Mucosa of descending colon (tissue), 3 donors: ENCODE measurements at regions not wholly inside any gene's neighbourhood (a gene's known extent, or its start where the extent isn't known, plus 50 kb on each side); places are given as distances from the start of the nearest gene placed in this dataset.
"Not testable (repeated sequence)": the region's sequence is repeated elsewhere in the genome, so short reads cannot be mapped to it uniquely, and the experiment has no call there.

Experiments
- ATAC-seq: fragments of 200-7000 bp; cut with Tn5 transposase; one replicate; pipeline ENCODE4 v1.9.1; 2020; ENCODE audit warnings: mild to moderate bottlenecking, moderate library complexity
- DNase-seq, 3 donors: peaks; one replicate each; pipeline ENCODE4 v3.0.0-alpha.2; 2020
- H3K36me3 ChIP-seq: fragments of 200-600 bp; one replicate; pipeline ENCODE4 v1.8.0; 2021; ENCODE audit warnings: low read depth, mild to moderate bottlenecking
- H3K4me1 ChIP-seq: fragments of 200-600 bp; one replicate; pipeline ENCODE4 v1.8.0; 2021; ENCODE audit warnings: low read depth, mild to moderate bottlenecking
- H3K4me3 ChIP-seq: fragments of 200-600 bp; one replicate; pipeline ENCODE4 v1.8.0; 2021; ENCODE audit warnings: mild to moderate bottlenecking
- H3K9me3 ChIP-seq: fragments of 200-600 bp; one replicate; pipeline ENCODE4 v1.8.0; 2021; ENCODE audit warnings: mild to moderate bottlenecking
- intact Hi-C, 2 donors: fragments of 100-400 bp; cut with DNase I in 1 of 2; cut with micrococcal nuclease in 1 of 2; formaldehyde crosslinking; loops; one replicate each; pipeline versions ENCODE4 v1.11.0 to v1.11.1; 2022; cut with DNase I, micrococcal nuclease
- TF ChIP-seq, protein P1 (sequence below): fragments of 200-600 bp; IDR thresholded peaks from one replicate; pipeline ENCODE4 v1.8.0; 2022; ENCODE audit warnings: antibody characterized with exemption, mild to moderate bottlenecking
- donor health status: DM: no; HTN: no; CAD: no; lungs with moderate emphysema.
- donor health status: DM: no; HTN: no; CAD: no.
- donor health status: DM: no; HTN: yes; CAD: no.

DNA sequence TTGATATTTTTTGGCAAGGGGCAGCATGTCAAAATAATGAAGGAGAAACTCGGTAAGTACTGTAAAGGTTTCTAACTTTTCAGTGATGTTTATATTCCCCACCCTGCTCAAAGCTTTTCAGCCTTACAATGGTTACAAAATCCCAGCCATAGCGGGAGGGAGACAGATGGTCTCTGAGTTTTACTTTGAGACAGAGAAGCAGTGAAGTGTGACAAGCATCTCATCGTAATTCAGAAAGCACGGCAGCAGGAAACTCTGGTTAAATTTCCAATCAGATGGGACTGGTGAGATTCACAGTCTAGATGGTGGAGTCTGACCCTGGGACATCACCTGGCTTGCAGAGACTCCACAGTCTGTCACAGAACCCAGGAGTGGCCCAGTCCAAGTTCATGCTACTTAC lies 448.0 kb upstream of the AMELY start:
- H3K4me1 ChIP-seq = no peaks in the 10 kb centered on the region
- ATAC-seq (no peak), DNase-seq (no peak)
- no peaks in the 10 kb centered on the region for H3K9me3 ChIP-seq
- TF ChIP-seq, protein P1, sequence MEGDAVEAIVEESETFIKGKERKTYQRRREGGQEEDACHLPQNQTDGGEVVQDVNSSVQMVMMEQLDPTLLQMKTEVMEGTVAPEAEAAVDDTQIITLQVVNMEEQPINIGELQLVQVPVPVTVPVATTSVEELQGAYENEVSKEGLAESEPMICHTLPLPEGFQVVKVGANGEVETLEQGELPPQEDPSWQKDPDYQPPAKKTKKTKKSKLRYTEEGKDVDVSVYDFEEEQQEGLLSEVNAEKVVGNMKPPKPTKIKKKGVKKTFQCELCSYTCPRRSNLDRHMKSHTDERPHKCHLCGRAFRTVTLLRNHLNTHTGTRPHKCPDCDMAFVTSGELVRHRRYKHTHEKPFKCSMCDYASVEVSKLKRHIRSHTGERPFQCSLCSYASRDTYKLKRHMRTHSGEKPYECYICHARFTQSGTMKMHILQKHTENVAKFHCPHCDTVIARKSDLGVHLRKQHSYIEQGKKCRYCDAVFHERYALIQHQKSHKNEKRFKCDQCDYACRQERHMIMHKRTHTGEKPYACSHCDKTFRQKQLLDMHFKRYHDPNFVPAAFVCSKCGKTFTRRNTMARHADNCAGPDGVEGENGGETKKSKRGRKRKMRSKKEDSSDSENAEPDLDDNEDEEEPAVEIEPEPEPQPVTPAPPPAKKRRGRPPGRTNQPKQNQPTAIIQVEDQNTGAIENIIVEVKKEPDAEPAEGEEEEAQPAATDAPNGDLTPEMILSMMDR = no peak
- no peak overlapping the region for H3K4me3 ChIP-seq
- intact Hi-C loops = no loop called here
- H3K36me3 ChIP-seq = no peaks in the 10 kb centered on the region

DNA sequence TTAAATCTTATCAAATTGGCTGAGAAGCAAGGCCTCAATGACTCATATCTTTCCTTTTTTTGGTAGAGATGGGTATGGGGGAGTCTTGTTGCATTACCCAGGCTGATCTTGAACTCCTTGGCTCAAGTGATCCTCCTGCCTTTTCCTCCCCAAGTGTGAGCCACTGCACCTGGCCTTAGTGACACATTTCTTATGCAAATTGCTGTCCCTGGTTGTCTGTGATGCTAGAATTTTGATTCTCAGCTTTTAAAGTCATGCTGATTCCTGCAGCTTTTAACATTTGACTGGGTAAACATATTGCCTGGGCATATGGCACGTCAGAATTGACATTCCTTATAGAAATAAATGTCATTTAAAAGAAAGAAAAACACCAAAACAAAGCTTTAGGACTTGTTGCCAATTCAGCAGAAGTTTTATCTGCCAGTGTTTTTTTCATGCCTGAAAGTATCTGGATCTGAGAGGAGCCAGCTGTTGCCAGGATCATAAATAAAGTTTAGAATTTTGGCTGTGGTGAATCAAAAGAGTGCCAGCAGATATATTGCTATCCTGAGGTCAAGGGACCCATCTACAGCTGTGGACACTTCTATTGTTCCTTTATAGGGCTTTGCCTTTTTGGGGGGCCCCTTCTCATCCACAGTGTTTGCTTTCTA lies 446.7 kb upstream of the AMELY start:
- no peaks in the 10 kb centered on the region for H3K36me3 ChIP-seq
- no peak overlapping the region for H3K4me3 ChIP-seq
- DNase-seq (no peak), ATAC-seq (no peak)
- intact Hi-C loops = no loop called here
- no peaks in the 10 kb centered on the region for H3K9me3 ChIP-seq
- TF ChIP-seq, protein P1 = no peak
- H3K4me1 ChIP-seq = no peaks in the 10 kb centered on the region

DNA sequence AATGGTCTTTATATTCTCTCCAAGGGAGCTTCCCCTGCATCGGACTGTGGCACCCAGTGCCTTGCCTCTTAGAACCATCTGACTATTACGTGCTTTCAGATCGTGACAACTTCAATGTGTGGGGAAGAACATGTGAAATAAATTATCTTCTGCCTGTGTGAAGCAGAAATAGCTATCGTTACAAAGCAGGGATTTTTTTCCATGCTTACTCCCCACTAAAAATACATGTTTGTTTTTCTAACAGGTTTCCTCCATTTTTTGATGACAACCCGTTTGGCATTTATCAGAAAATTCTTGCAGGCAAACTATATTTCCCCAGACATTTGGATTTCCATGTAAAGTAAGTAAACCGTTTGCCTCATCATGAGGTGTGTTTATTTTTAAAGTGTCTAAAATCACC lies 444.3 kb upstream of the AMELY start:
- intact Hi-C loops, ATAC-seq, H3K36me3 ChIP-seq, H3K4me3 ChIP-seq, H3K9me3 ChIP-seq, H3K4me1 ChIP-seq, DNase-seq: not testable (repeated sequence)

DNA sequence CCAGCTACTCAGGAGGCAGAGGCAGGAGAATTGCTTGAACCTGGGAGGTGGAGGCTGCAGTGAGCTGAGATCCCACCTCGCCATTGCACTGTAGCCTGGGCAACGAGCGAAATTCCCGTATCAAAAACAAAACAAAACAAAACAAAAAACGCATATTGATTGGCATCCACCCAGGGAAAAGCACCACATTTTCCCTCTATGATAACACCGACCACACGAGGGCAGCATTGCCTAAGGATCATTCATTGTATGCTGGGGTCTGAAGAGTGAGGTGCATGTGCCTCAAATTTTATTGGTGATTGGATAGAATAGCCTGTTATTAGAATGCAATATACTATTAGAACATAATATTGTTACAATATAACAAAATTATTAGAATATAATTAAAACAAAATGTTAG lies 433.1 kb upstream of the AMELY start:
- DNase-seq = peak in 2 of 3 donors; percentile 46 to 70

DNA sequence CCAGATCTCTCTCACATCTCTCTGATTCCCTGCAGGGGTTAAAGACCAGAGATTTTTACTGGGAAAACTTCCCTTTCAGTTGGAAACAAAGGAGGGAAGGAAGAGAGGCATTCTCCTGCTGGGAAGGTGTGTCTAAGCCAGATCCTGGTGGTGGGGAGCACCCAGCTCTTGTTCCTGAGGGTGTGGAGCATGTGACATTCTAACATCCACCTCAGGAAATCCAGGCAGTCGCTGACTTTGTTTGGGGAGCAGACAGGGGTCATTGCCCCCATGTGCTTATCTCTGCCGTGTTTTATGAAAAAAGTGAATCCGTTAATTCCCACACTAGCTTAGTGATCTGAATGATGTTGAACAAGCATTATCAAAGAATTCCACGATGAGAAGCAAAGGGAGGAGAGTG lies 431.7 kb upstream of the AMELY start:
- intact Hi-C loops = loop anchor here in 1 of 2 donors (10.0 kb wide), 1 partner anchor 482 kb away; no protein-coding TSS in a partner anchor
- Histone ChIP-seq H3K9me3 (no peaks in the 10 kb centered on the region), H3K4me1 (no peaks in the 10 kb centered on the region), H3K4me3 (no peak overlapping the region), H3K36me3 (no peaks in the 10 kb centered on the region)
- DNase-seq (no peak), ATAC-seq (no peak)
- TF ChIP-seq, protein P1 = no peak

More for the DNA sequence above, 433.1 kb upstream of the AMELY start:
- H3K4me1 ChIP-seq = no peaks in the 10 kb centered on the region
- TF ChIP-seq, protein P1 = no peak
- no peak overlapping the region for H3K4me3 ChIP-seq
- intact Hi-C loops = loop anchor here in 1 of 2 donors (10.0 kb wide), 1 partner anchor 480 kb away; no protein-coding TSS in a partner anchor
- H3K36me3 ChIP-seq = no peaks in the 10 kb centered on the region
- ATAC-seq = no peak
- no peaks in the 10 kb centered on the region for H3K9me3 ChIP-seq

DNA sequence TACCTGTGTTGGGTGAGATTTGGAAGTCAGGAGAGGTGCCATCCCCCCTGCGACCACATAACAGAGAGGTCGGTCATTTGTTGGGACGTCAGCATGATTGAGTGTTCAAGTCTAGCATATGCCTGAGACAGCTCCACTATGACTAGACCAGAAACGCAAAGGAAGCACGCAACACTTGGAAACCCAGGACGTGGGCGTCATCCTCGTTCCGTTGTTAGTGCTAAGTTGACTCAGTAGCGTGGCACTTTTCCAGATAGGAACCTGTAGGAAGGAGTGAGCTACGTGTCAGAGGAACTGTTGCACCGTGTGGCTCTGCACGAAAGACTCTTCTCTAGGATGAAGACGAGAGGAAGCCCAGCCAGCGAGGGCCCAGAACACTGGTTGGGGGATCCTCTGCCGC lies 431.2 kb upstream of the AMELY start:
- ATAC-seq, H3K36me3 ChIP-seq, H3K4me3 ChIP-seq, H3K4me1 ChIP-seq, H3K9me3 ChIP-seq, DNase-seq: not testable (repeated sequence)
- intact Hi-C loops = loop anchor here in 1 of 2 donors (10.0 kb wide), 1 partner anchor 482 kb away; no protein-coding TSS in a partner anchor
